GM18502 (cell line): ENCODE measurements at regions not wholly inside any gene's neighbourhood (a gene's known extent, or its start where the extent isn't known, plus 50 kb on each side); places are given as distances from the start of the nearest gene placed in this dataset.
"Not testable (repeated sequence)": the region's sequence is repeated elsewhere in the genome, so short reads cannot be mapped to it uniquely, and the experiment has no call there.

Experiments
- ATAC-seq: cut with Tn5 transposase; IDR thresholded peaks from one replicate; pipeline ENCODE4 v1.9.1; 2021; ENCODE audit warnings: mild to moderate bottlenecking; ENCODE audit not compliant: unreplicated experiment, poor library complexity

DNA sequence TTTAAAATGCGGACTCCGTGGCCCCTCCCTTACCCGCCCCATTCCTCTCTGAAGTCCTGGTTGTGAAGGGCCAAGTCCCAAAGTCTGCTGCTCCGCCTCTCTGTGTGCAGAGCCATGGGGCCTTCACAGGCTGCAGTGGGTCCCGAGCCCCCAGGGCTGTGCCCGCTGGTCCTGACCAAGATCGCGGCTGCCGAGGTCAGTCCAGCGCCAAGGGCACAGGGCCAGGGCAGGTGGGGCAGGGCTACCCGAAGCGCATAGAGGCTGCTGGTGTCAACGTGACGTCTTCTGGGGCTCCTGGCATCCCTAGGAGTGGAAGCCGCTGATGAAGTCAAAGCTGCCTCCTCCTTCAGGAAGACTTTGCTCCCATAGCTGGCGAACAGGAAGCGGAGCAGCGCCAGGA, 858.8 kb downstream of the TUBA3C start:
- ATAC-seq = not testable (repeated sequence)

DNA sequence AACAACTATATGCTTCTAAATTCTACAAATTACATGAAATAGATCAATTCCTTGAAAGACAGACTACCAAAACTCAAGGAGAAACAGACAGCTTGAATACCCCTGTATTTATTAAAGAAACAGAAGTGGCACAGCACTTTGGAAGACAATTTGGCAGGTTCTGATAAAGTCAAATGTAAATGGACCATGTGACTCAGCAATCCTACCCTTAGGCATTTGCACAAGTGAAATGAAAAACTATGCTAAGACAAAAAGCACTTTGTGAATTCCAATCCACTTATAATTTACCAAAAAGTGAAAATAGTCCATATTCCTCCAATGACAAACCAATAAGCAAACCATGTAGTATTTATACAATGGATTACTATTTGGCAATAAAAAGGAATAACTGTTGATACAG, 862.0 kb downstream of the TUBA3C start:
- ATAC-seq = not testable (repeated sequence)

- not testable (repeated sequence) for ATAC-seq
These were observed 878.3 kb downstream of the TUBA3C start for GRCh38 chr13:18303240-18303813.

- ATAC-seq = not testable (repeated sequence)
These were observed 880.7 kb downstream of the TUBA3C start for GRCh38 chr13:18300968-18301367.

DNA sequence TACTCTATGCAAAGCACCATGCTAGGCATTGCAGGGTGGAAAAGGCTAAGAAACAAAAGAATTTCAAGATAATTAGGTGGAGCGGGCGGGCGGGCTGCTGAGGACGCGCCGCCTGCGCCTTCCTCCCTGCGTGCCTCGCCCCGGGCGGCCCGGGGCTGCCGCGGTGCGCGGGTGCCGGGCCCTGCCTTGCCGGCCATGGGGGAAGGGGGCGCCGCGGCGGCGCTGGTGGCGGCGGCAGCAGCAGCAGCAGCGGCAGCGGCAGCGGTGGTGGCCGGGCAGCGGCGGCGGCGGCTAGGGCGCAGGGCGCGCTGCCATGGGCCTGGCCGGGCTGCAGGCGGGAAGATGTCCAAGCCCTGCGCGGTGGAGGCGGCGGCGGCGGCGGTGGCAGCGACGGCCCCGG, 884.3 kb downstream of the TUBA3C start:
- not testable (repeated sequence) for ATAC-seq

DNA sequence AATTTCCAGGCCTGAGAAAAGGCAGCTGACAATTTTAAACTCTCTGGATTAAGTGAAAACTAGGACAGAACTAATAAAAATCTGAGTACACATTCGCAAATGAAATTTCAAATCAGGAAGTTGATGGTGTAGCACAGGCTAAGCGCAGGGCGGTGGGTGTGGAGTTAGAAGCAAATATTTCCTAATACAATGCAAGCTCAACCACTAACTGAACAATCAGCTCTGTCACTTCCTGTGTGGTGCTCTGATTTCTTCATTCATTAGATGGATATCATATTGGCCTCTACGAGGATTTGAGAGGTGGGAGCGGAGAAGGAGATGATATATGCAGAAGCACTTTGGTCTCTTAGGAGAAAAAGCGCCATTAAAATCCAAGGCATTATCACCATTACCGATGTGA, 885.0 kb downstream of the TUBA3C start:
- not testable (repeated sequence) for ATAC-seq

GRCh38 chr13:18294311-18294710, 887.3 kb downstream of the TUBA3C start:
- not testable (repeated sequence) for ATAC-seq

GRCh38 chr13:18286848-18287247, 894.8 kb downstream of the TUBA3C start:
- not testable (repeated sequence) for ATAC-seq

- not testable (repeated sequence) for ATAC-seq
These were observed 896.0 kb downstream of the TUBA3C start for GRCh38 chr13:18285663-18286062.

GRCh38 chr13:18284040-18284439, 897.6 kb downstream of the TUBA3C start:
- ATAC-seq = not testable (repeated sequence)

DNA sequence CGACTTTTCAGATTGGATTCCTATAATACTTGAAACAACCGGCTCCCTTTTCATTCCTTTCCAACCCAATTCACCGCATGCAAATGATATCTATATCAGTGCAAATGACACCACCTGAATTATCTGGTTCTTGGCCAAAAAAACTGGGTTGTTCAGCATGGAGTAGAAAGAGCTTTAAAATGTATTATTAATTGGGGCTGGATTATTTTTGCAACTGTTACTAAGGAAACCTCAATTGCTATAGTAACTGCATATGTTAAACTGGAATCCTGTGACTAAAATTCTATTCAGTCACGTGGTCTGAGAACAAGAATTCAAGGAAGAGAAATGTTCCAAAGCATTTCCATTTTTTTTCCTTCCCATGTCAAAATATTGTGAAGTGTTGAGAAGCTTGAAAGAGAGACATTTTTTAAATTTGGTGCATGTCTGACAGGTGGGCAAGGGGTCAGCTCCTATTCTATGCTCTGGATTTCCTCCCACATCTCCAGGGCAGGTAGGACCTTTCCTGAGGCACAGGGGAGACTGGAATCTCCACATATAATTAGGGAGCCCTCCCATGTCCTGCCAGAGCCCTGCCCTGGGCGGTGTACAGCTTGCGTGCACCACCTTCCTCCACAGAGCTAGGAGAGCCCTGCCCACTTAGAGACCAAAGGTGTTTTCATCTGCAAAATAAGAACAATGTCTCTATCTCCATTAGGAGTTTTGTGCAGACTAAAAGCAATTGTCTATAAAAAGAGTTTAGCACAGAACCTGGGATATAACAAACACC, 899.6 kb downstream of the TUBA3C start:
- not testable (repeated sequence) for ATAC-seq

DNA sequence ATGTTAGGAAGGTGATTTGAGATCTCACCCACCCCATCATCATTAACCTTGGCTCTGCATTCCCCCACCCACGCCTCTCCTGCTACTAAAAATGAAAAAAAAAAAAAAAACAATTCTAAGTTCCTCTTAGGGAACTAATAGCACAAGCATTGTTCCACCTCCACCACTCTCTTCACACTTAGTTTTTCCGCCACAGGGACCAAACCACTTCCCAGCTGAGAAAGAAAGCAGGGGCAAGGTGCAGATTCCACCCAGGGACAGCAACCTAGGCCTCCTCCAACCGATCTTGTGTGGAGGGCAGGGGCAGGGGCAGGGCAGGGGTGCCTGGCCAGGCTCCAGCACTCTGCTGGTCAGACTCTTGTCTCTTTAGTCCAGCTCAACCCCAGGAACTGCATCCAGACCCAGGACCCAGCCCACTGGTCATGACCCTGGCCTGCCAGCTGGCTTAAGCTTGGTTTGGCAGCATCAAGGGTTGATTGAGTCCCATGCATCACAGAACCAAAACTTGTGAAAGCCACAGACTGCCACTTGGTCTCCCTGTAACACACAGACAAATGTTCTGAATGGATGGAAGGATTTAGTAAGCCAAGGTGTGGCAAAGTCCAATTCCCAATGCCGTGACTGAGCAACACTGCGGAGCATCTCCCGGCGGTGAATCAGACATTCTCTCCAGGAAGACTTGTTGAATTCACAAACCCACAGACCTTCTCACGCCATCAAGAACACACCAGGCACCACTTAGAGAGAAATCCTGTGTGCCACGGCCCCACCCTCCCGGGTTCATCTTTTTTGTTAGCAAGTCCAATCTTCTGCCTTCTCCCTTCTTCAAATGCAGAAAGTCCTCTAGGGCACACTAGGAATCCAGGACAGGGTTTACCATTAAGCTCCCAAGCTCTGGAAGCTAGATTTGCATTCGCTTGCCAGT, 900.5 kb downstream of the TUBA3C start:
- ATAC-seq = not testable (repeated sequence)

- not testable (repeated sequence) for ATAC-seq
These were observed 901.7 kb downstream of the TUBA3C start for GRCh38 chr13:18279971-18280370.

- not testable (repeated sequence) for ATAC-seq
These were observed 904.3 kb downstream of the TUBA3C start for GRCh38 chr13:18277372-18277771.

DNA sequence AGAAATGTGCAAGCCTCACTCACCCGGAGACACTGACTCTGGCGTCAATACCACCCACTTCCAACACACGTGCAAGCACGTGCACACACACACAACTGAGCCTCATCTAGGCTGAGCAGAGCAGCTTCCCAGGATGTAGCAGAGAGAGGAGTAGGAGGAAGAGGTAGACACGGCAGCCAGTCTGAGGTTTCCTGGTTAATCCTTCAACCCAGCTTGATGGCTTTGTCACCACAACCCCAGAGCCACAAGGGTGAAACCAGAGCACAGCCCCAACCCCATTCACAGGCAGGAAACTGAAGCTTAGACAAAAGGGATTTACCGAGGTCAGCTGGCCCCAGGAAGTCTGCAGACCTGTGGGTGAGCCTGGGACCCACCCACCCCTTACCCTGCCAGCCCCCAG, 905.3 kb downstream of the TUBA3C start:
- not testable (repeated sequence) for ATAC-seq

DNA sequence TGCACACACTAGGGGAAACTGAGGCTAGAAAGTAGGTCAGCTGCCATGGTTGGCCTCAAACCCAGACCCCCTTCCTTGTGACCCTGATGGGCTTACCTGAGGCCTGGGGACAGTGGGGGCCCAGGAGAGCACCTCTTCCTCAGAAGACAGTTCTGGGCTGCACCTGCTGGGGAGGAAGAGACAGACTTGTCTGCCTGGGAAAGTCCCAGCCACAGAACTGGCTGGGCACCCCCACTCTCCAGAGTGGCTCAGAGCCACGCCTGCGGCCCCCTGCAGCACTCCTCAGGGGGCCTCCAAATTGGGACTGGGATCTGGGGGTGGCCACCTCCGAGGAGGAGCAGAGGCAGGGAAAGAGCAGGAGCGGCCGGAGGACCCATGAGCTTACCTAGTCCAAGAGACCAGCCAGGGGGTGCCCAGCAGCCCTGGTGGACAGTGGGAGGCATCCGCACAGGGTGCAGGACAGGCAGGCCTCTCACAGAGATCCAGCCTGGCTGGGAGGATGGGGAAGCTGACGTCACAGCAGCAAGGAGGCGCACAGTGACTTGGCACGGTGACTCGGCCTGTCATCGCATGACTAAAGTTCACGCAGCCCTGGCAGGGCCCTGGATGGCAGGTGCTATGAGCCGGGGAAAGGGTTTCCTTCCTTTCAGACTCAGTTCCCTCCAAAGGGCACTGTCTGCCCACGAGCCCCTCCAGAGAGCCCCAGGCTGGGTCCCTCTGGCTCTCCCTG, 907.7 kb downstream of the TUBA3C start:
- not testable (repeated sequence) for ATAC-seq

DNA sequence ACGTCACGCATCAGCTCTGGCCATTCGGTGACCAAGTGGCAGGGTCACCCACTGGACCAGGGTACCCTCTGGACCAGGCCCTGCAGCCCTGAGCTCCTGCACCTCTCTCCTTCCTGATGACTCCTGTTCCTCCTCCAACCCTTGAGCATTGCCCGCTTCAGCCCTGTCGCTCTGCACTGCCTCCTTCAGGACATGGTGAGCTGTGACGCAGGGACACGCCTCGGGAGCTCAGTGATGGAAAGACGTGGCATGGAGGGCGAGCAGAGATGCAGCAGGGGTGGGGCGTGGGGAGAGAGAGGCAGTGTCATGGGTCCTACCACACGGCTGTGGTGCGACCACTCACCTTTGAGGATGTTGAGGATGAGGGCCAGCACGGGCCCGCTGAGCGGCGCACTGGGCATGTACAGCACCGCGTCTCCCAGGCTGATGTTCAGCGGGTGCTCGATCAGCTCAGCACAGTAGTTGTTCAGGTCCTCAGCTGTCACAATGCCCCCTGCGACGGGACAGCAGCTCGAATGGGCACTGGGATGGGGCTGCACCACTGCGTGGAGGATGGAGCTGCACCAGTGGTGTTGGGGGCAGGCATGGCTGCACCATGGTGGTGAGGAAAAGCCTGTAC, 922.7 kb downstream of the TUBA3C start:
- ATAC-seq = not testable (repeated sequence)

- not testable (repeated sequence) for ATAC-seq
These were observed 923.9 kb downstream of the TUBA3C start for GRCh38 chr13:18257686-18258085.

- ATAC-seq = not testable (repeated sequence)
These were observed 928.8 kb downstream of the TUBA3C start for GRCh38 chr13:18252848-18253247.
